GM23338 (cell line): ENCODE measurements at regions not wholly inside any gene's neighbourhood (a gene's known extent, or its start where the extent isn't known, plus 50 kb on each side); places are given as distances from the start of the nearest gene placed in this dataset.

ENCODE experiments used
- ATAC-seq: fragments of 200-7000 bp; cut with Tn5 transposase; 3 replicates; pipeline ENCODE4 v1.9.1; 2020
- DNase-seq: peaks from one replicate; pipeline ENCODE4 v3.0.0-alpha.2; 2015; ENCODE audit warnings: low spot score
- H2AFZ ChIP-seq: fragments of 200-600 bp; sonication (generic); 2 replicates; pipeline ENCODE4 v1.8.0; 2016; ENCODE audit warnings: antibody characterized with exemption, mild to moderate bottlenecking, moderate library complexity
- H3F3A ChIP-seq: fragments of 200-600 bp; sonication (generic); replicated peaks from 2 replicates; pipeline ENCODE4 v1.8.0; 2017; ENCODE audit warnings: antibody characterized with exemption, mixed run types, low read depth
- H3K27ac ChIP-seq: fragments of 200-600 bp; sonication (generic); 2 replicates; pipeline ENCODE4 v1.6.1; 2016; ENCODE audit warnings: low read depth
- H3K27me3 ChIP-seq: fragments of 200-600 bp; sonication (generic); 2 replicates; pipeline ENCODE4 v1.8.0; 2016; ENCODE audit warnings: mild to moderate bottlenecking, mixed run types, moderate library complexity; ENCODE audit not compliant: insufficient read depth
- H3K36me3 ChIP-seq: fragments of 200-600 bp; sonication (generic); 2 replicates; pipeline ENCODE4 v1.8.0; 2016; ENCODE audit warnings: mild to moderate bottlenecking; ENCODE audit not compliant: insufficient read depth
- H3K4me1 ChIP-seq: fragments of 200-600 bp; sonication (generic); 2 replicates; pipeline ENCODE4 v1.8.0; 2016; ENCODE audit warnings: mild to moderate bottlenecking, moderate library complexity; ENCODE audit not compliant: insufficient read depth
- H3K4me2 ChIP-seq: fragments of 200-600 bp; sonication (generic); 2 replicates; pipeline ENCODE4 v1.7.1; 2017; ENCODE audit warnings: mixed run types
- H3K4me3 ChIP-seq: fragments of 200-600 bp; sonication (generic); 2 replicates; pipeline ENCODE4 v1.6.1; 2016; ENCODE audit warnings: mixed run types
- H3K79me2 ChIP-seq: fragments of 200-600 bp; sonication (generic); replicated peaks from 2 replicates; pipeline ENCODE4 v1.8.0; 2017; ENCODE audit warnings: mild to moderate bottlenecking; ENCODE audit not compliant: insufficient read depth
- H3K9me2 ChIP-seq: fragments of 200-600 bp; sonication (generic); 2 replicates; pipeline ENCODE4 v1.8.0; 2017; ENCODE audit not compliant: insufficient read depth
- H4K20me1 ChIP-seq: fragments of 200-600 bp; sonication (generic); replicated peaks from 2 replicates; pipeline ENCODE4 v1.8.0; 2017; ENCODE audit warnings: mild to moderate bottlenecking; ENCODE audit not compliant: insufficient read depth
- H3K27ac Mint-ChIP-seq: 2 replicates; pipeline ENCODE4 v1.8.0; 2020; ENCODE audit warnings: inconsistent platforms, mild to moderate bottlenecking, moderate library complexity, mixed read lengths
- H3K27me3 Mint-ChIP-seq: 3 replicates; pipeline ENCODE4 v1.8.0; 2022; ENCODE audit warnings: low read depth, mild to moderate bottlenecking, moderate library complexity, mixed read lengths, inconsistent platforms; ENCODE audit not compliant: insufficient read depth, poor library complexity
- H3K36me3 Mint-ChIP-seq: 3 replicates; pipeline ENCODE4 v1.8.0; 2021; ENCODE audit warnings: low read depth, mild to moderate bottlenecking, inconsistent platforms, moderate library complexity, mixed read lengths
- H3K4me1 Mint-ChIP-seq: 3 replicates; pipeline ENCODE4 v1.8.0; 2020; ENCODE audit warnings: mild to moderate bottlenecking, inconsistent platforms, mixed read lengths
- H3K4me3 Mint-ChIP-seq: 3 replicates; pipeline ENCODE4 v1.8.0; 2021; ENCODE audit warnings: moderate library complexity, mild to moderate bottlenecking, inconsistent platforms, mixed read lengths
- H3K9me3 Mint-ChIP-seq: 3 replicates; pipeline ENCODE4 v1.8.0; 2020; ENCODE audit warnings: moderate library complexity, mild to moderate bottlenecking, inconsistent platforms, mixed read lengths
- CTCF ChIP-seq, 2 experiments: fragments of 200-600 bp in 1 of 2; sonication (generic) in 1 of 2; conservative IDR thresholded peaks; 2 replicates each; pipeline versions ENCODE4 v1.5.1 to v1.6.1; 2016 to 2017; ENCODE audit warnings: antibody characterized with exemption in 2 of 2, low read depth in 2 of 2, mild to moderate bottlenecking in 2 of 2, moderate library complexity in 1 of 2
- EZH2 ChIP-seq: fragments of 200-600 bp; sonication (generic); IDR thresholded peaks from one replicate; pipeline ENCODE4 v1.8.0; 2017; ENCODE audit warnings: antibody characterized with exemption, mild to moderate bottlenecking, low read depth; ENCODE audit not compliant: unreplicated experiment
- JUNB ChIP-seq: IDR thresholded peaks from one replicate; pipeline ENCODE4 v1.6.1; 2016; ENCODE audit warnings: antibody characterized with exemption; ENCODE audit not compliant: unreplicated experiment
- NANOG ChIP-seq: IDR thresholded peaks from 2 replicates; pipeline ENCODE4 v1.6.1; 2016; ENCODE audit warnings: antibody characterized with exemption, borderline replicate concordance
- STAT1 ChIP-seq: IDR thresholded peaks from one replicate; pipeline ENCODE4 v1.6.1; 2016; ENCODE audit warnings: antibody characterized with exemption; ENCODE audit not compliant: unreplicated experiment
- ZNF114 ChIP-seq: fragments of 250-450 bp; sonication (Bioruptor Pico); IDR thresholded peaks from 2 replicates; pipeline ENCODE4 v1.5.0; 2020; ENCODE audit warnings: mild to moderate bottlenecking, moderate library complexity
- ZNF331 ChIP-seq: fragments of 250-450 bp; sonication (Bioruptor Pico); IDR thresholded peaks from 2 replicates; pipeline ENCODE4 v1.5.0; 2020; ENCODE audit warnings: low read depth, mild to moderate bottlenecking, moderate library complexity
- TF ChIP-seq, protein P1 (sequence below): IDR thresholded peaks from one replicate; pipeline ENCODE4 v1.6.1; 2018; ENCODE audit warnings: antibody characterized with exemption; ENCODE audit not compliant: unreplicated experiment

DNA sequence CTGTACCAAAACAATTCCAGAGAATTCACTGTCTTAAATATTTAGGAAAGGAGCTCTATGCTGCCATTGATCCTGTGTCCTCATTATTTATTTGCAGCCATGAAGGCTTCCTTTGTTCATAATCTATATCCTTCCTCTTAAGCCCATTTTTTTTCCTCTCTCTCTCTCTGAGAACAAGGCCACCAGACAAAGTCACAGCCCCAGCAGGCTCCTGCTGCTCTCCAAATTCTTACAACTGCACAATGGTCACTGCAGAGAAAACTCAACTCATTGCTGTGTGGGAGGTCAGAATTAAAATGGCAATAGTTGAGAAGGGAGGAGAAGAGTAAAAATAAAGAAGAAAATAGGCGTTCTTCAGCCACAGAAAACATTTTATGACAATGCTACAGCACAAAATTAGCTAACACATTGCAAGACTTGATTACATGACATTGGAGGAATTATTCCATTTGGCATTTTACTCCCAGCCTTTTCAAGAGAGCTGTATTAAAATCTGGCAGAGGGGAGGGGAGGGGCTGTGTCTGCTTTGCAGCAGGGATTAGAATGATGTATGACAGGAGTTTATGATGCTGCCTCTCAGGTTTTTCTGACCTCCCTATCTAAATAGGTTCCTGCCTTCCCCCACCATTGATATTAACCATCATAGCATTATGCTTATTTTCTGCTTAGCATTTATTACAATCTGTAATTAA, 399.7 kb upstream of the THBS1 start (continued):
- TF ChIP-seq, protein P1, sequence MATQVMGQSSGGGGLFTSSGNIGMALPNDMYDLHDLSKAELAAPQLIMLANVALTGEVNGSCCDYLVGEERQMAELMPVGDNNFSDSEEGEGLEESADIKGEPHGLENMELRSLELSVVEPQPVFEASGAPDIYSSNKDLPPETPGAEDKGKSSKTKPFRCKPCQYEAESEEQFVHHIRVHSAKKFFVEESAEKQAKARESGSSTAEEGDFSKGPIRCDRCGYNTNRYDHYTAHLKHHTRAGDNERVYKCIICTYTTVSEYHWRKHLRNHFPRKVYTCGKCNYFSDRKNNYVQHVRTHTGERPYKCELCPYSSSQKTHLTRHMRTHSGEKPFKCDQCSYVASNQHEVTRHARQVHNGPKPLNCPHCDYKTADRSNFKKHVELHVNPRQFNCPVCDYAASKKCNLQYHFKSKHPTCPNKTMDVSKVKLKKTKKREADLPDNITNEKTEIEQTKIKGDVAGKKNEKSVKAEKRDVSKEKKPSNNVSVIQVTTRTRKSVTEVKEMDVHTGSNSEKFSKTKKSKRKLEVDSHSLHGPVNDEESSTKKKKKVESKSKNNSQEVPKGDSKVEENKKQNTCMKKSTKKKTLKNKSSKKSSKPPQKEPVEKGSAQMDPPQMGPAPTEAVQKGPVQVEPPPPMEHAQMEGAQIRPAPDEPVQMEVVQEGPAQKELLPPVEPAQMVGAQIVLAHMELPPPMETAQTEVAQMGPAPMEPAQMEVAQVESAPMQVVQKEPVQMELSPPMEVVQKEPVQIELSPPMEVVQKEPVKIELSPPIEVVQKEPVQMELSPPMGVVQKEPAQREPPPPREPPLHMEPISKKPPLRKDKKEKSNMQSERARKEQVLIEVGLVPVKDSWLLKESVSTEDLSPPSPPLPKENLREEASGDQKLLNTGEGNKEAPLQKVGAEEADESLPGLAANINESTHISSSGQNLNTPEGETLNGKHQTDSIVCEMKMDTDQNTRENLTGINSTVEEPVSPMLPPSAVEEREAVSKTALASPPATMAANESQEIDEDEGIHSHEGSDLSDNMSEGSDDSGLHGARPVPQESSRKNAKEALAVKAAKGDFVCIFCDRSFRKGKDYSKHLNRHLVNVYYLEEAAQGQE: no peak
- no peak for TF ChIP-seq NANOG
- TF ChIP-seq JUNB: no peak
- TF ChIP-seq ZNF331 (CRISPR knock-in tag): no peak

- Mint-ChIP-seq H3K36me3 (no peaks in the 10 kb centered on the region), H3K27me3 (no peaks in the 10 kb centered on the region), H3K4me3 (no peak overlapping the region), H3K9me3 (no peaks in the 10 kb centered on the region), H3K27ac (no peak overlapping the region), H3K4me1 (peaks cover 8% of the 10 kb centered on the region; the same call in 2 of the 3 replicates)
- no peaks in the 10 kb centered on the region for H3K4me1 ChIP-seq
- TF ChIP-seq NANOG (no peak), CTCF (conservative IDR thresholded peaks at IDR 0.05; ENCODE audit: low read depth in 2 of 2) (no peak), STAT1 (no peak), EZH2 (no peak), ZNF331 (CRISPR knock-in tag) (no peak), JUNB (no peak), ZNF114 (CRISPR knock-in tag) (no peak)
- TF ChIP-seq, protein P1: no peak
- H3K4me3 ChIP-seq: no peak overlapping the region
- ATAC-seq (no peak), DNase-seq (no peak)
- no peaks in the 10 kb centered on the region for H3F3A ChIP-seq
- H3K27ac ChIP-seq: no peak overlapping the region
- H3K27me3 ChIP-seq: no peaks in the 10 kb centered on the region
- no peaks in the 10 kb centered on the region for H4K20me1 ChIP-seq
- no peaks in the 10 kb centered on the region for H3K79me2 ChIP-seq
- no peak overlapping the region for H2AFZ ChIP-seq
- H3K36me3 ChIP-seq: no peaks in the 10 kb centered on the region
- peaks cover 7% of the 10 kb centered on the region; the same call in 1 of the 2 replicates for H3K9me2 ChIP-seq
- H3K4me2 ChIP-seq: no peak overlapping the region
These were observed 398.9 kb upstream of the THBS1 start for GRCh38 chr15:39181940-39182339.
